NT2/D1 (cell line): ENCODE measurements at regions not wholly inside any gene's neighbourhood (a gene's known extent, or its start where the extent isn't known, plus 50 kb on each side); places are given as distances from the start of the nearest gene placed in this dataset.

ENCODE experiments used
- DNase-seq: peaks from one replicate; pipeline ENCODE4 v3.0.0-alpha.2; 2011; ENCODE audit warnings: low read depth, low spot score
- H3K27me3 ChIP-seq: 2 replicates; pipeline ENCODE4 v1.6.0; 2011; ENCODE audit warnings: mild to moderate bottlenecking; ENCODE audit not compliant: insufficient read length, insufficient read depth
- H3K36me3 ChIP-seq: 2 replicates; pipeline ENCODE4 v1.6.1; 2011; ENCODE audit warnings: mild to moderate bottlenecking, low read length, mixed read lengths; ENCODE audit not compliant: insufficient read depth, insufficient read length
- H3K4me1 ChIP-seq: 2 replicates; pipeline ENCODE4 v1.5.1; 2011; ENCODE audit not compliant: insufficient read depth, insufficient read length
- H3K4me3 ChIP-seq: 2 replicates; pipeline ENCODE4 v1.5.1; 2011; ENCODE audit warnings: low read depth; ENCODE audit not compliant: insufficient read length
- H3K9ac ChIP-seq: 2 replicates; pipeline ENCODE4 v1.6.0; 2011; ENCODE audit warnings: low read depth; ENCODE audit not compliant: insufficient read length
- H3K9me3 ChIP-seq: 2 replicates; pipeline ENCODE4 v1.5.1; 2011; ENCODE audit warnings: mild to moderate bottlenecking, low read length; ENCODE audit not compliant: insufficient read depth
- SUZ12 ChIP-seq: IDR thresholded peaks from 2 replicates; pipeline ENCODE4 v1.6.1; 2011; ENCODE audit not compliant: insufficient read length, insufficient read depth; ENCODE audit errors: extremely low read depth
- YY1 ChIP-seq: IDR thresholded peaks from 2 replicates; pipeline ENCODE4 v1.6.1; 2011; ENCODE audit not compliant: insufficient read length, insufficient read depth
- ZNF274 ChIP-seq: IDR thresholded peaks from 2 replicates; pipeline ENCODE4 v1.6.1; 2011; ENCODE audit warnings: mild to moderate bottlenecking, low read depth, low read length

DNA sequence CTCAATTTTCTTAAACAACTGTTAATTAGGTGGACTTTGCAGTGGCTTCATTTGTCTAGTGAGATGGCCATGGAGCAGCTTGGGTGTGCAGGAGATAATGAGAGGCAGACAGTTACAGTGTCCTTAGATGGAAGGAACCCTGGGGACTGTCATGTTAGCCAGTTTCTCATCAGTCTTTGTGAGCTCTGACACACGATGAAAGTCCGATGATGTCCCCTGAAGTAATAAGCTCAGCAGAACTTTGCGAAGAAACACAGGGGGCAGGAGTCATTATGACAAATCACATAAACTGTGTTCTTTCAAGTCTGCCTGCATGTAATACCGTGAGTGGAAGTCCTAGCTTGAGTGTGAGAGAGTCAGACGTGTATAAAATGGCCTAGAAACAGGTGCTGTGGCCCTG is 201.8 kb downstream of the DRD1 start:
- no peak for DNase-seq
- Histone ChIP-seq H3K9me3 (no peaks in the 10 kb centered on the region), H3K36me3 (no peaks in the 10 kb centered on the region), H3K9ac (no peak overlapping the region), H3K4me3 (no peak overlapping the region), H3K27me3 (no peaks in the 10 kb centered on the region), H3K4me1 (no peaks in the 10 kb centered on the region)
- TF ChIP-seq ZNF274, result no peak
- TF ChIP-seq YY1, result no peak
- TF ChIP-seq SUZ12, result no peak

DNA sequence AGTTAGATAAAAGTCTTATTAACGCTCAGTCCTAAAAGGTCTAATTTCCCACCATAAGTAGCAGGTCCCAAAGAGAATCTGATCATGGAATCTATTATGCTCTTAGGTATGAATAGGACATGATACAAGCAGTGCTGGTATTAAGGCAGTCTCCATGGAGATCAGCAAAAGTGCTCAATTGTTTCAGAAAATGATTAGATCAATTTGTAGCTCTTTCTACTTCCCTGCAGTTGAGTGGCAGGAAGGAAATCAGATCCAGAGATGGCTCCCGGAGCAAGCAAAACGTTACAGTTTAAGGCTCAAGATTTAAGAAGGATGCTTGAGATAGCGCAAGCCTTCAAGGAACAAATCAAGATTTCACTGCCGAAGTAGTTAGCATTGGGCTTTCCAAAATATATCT is 205.7 kb downstream of the DRD1 start:
- no peak overlapping the region for H3K9ac ChIP-seq
- no peaks in the 10 kb centered on the region for H3K27me3 ChIP-seq
- TF ChIP-seq SUZ12 (no peak), ZNF274 (no peak), YY1 (no peak)
- H3K9me3 ChIP-seq, result no peaks in the 10 kb centered on the region
- H3K4me1 ChIP-seq, result no peaks in the 10 kb centered on the region
- H3K36me3 ChIP-seq, result no peaks in the 10 kb centered on the region
- DNase-seq, result no peak
- no peak overlapping the region for H3K4me3 ChIP-seq

DNA sequence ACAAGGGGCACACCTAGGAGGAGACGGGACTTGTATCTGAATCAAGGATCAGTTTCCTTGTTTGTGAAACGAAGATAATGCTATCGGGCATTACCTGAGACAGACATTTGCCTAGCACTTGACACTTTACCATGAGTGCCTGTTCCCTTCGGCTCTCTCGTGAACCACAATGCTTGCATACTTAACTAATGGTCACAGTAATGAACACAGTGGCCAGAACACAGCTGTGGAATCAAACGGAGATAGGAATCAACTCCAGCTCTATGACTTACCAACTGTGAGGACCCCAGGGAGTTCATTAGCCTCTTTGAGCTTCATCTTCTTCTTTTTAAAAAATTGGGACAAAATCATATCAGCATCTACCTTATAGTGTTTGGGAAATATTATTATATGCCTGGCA is 207.8 kb downstream of the DRD1 start:
- Histone ChIP-seq H3K9me3 (no peaks in the 10 kb centered on the region), H3K4me1 (no peaks in the 10 kb centered on the region), H3K4me3 (no peak overlapping the region), H3K9ac (no peak overlapping the region), H3K27me3 (no peaks in the 10 kb centered on the region), H3K36me3 (no peaks in the 10 kb centered on the region)
- no peak for TF ChIP-seq YY1
- TF ChIP-seq ZNF274, result no peak
- TF ChIP-seq SUZ12, result no peak
- DNase-seq, result no peak

DNA sequence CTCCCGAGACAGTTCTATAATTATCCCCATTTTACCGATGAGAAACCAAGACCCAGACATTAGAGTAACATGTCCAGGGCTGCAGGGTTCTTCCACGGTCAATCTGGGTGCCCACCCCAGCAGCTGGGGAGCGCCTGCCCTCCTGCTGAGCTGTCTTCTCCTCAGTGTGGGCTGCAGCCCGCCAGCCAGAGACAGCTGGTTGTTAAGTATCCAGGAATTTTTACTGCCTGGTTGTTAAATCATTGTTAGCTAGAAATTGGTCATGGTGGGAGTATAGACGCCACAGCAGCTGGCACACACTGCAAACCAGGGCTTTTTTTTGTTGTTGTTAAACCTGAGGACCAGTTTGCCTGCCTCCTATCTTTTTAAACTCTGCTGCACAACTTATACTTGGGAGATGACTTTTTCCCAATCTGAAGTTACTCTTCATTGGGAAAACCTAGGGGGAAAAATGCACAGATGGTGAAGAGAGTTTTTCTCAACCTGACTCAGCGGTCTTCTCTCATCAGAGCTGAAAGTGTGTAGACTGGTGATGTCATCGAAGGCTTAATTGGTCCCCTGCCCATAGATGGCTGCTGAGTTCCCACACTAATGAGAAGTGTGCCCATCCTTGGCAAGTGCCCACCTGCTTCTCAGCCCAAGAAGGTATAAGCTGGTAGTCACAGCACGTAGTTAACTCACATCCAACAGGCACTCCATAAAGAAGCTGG is 208.6 kb downstream of the DRD1 start:
- no peaks in the 10 kb centered on the region for H3K9me3 ChIP-seq
- no peaks in the 10 kb centered on the region for H3K36me3 ChIP-seq
- no peak for TF ChIP-seq ZNF274
- no peak for TF ChIP-seq SUZ12
- no peak for TF ChIP-seq YY1
- H3K4me3 ChIP-seq, result no peak overlapping the region
- no peaks in the 10 kb centered on the region for H3K4me1 ChIP-seq
- H3K9ac ChIP-seq, result no peak overlapping the region
- no peaks in the 10 kb centered on the region for H3K27me3 ChIP-seq
- DNase-seq, result no peak

DNA sequence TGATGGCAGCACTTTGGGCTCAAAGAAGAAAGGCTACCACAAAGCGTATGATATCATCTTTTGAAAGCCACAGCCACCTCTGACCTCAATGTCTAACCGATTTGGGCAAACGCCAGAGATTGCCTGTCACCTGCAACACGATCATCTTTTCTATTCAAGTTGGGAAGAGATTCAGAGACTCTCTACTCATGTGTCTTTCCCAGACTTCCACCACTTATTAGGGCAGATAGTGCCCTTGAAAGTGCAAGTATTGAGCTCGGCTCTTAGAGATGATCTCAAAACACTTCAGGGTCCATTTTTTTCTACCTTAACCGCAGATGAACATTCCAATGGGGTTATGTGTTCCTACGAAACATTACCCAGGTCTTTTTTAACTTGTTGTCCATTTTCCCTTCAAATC is 213.7 kb downstream of the DRD1 start:
- Histone ChIP-seq H3K36me3 (no peaks in the 10 kb centered on the region), H3K4me1 (no peaks in the 10 kb centered on the region), H3K4me3 (no peak overlapping the region), H3K27me3 (no peaks in the 10 kb centered on the region), H3K9ac (no peak overlapping the region), H3K9me3 (no peaks in the 10 kb centered on the region)
- no peak for TF ChIP-seq SUZ12
- TF ChIP-seq ZNF274, result no peak
- no peak for TF ChIP-seq YY1
- no peak for DNase-seq

DNA sequence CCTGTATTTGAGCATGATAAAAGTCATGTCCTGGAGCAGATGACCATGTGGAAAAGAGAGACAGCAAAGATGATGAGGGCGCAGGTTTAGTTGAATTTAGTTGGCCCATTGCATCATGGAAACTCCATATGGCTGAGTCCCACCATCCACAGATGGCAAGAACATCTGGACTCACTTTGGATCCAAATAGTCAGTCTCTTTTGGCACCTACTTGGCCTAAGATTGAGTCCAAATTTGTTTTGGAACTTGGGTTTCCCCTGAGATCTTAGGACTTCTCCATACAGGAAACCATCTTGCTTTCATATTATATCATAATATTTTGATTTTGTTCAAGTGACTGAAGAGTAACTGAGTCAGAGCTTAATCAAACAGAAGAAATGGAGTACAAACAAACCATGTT is 217.5 kb downstream of the DRD1 start:
- Histone ChIP-seq H3K27me3 (no peaks in the 10 kb centered on the region), H3K4me1 (no peaks in the 10 kb centered on the region), H3K9ac (no peak overlapping the region), H3K4me3 (no peak overlapping the region), H3K36me3 (no peaks in the 10 kb centered on the region), H3K9me3 (no peaks in the 10 kb centered on the region)
- no peak for DNase-seq
- TF ChIP-seq ZNF274 (no peak), YY1 (no peak), SUZ12 (no peak)

DNA sequence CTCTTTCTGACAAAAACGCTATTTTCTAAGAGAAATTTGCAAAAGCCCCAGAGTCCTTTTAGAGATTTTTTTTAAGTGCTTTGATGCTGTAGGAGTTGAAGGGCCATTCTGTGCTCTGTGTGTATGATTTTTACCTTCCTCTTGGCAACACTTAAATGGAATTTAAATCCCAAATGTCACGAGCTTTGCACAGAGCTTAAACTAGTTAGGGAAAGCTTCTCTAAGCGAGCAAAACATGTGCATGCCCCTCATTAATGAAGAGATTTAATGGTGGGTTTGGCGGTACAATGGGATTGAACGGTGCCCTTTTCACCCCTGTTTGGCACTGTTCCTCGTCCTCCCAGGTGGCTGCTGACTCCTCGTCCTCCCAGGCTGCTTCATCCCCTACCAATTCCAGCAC is 220.7 kb downstream of the DRD1 start:
- Histone ChIP-seq H3K27me3 (no peaks in the 10 kb centered on the region), H3K36me3 (no peaks in the 10 kb centered on the region), H3K4me1 (no peaks in the 10 kb centered on the region), H3K4me3 (no peak overlapping the region), H3K9ac (no peak overlapping the region), H3K9me3 (no peaks in the 10 kb centered on the region)
- no peak for DNase-seq
- TF ChIP-seq YY1, result no peak
- no peak for TF ChIP-seq SUZ12
- no peak for TF ChIP-seq ZNF274
